MCF 10A (cell line): ENCODE measurements at regions not wholly inside any gene's neighbourhood (a gene's known extent, or its start where the extent isn't known, plus 50 kb on each side); places are given as distances from the start of the nearest gene placed in this dataset.

Experiments
- BruUV-seq: library from RNA; stranded (reverse); fragments of 400-500 nt; replicated peaks from 2 replicates; lab custom pipeline; 2021; lab: Mats Ljungman, UMichigan
- CTCF ChIA-PET: fragments of 300-600 bp; sonication (Branson Sonifier 250); formaldehyde crosslinking; extraction: SDS; loops from one replicate; lab custom pipeline; 2021; ENCODE audit warnings: antibody characterized with exemption, inconsistent platforms; lab: Yijun Ruan, JAX
- POLR2A ChIA-PET: fragments of 300-600, 350-650 bp; sonication (Branson Sonifier 250); formaldehyde crosslinking; extraction: SDS; loops from one replicate; lab custom pipeline; 2020; ENCODE audit warnings: antibody characterized with exemption, inconsistent platforms; lab: Yijun Ruan, JAX
- DNase-seq: peaks from one replicate; pipeline ENCODE4 v3.0.0-alpha.2; 2018; ENCODE audit not compliant: unreplicated experiment
- H3K27ac Mint-ChIP-seq: one replicate; pipeline ENCODE4 v1.8.0; 2022; ENCODE audit warnings: mild to moderate bottlenecking, low read depth, mixed read lengths; ENCODE audit not compliant: unreplicated experiment
- H3K27me3 Mint-ChIP-seq: one replicate; pipeline ENCODE4 v1.8.0; 2022; ENCODE audit warnings: mixed read lengths; ENCODE audit not compliant: insufficient read depth, unreplicated experiment
- H3K36me3 Mint-ChIP-seq: one replicate; pipeline ENCODE4 v1.8.0; 2022; ENCODE audit warnings: mild to moderate bottlenecking, moderate library complexity, mixed read lengths; ENCODE audit not compliant: insufficient read depth, unreplicated experiment
- H3K4me1 Mint-ChIP-seq: one replicate; pipeline ENCODE4 v1.8.0; 2022; ENCODE audit warnings: mixed read lengths; ENCODE audit not compliant: insufficient read depth, unreplicated experiment
- H3K4me3 Mint-ChIP-seq: one replicate; pipeline ENCODE4 v1.8.0; 2022; ENCODE audit warnings: mild to moderate bottlenecking, moderate library complexity, mixed read lengths; ENCODE audit not compliant: unreplicated experiment
- H3K9me3 Mint-ChIP-seq: one replicate; pipeline ENCODE4 v1.8.0; 2022; ENCODE audit warnings: mixed read lengths; ENCODE audit not compliant: unreplicated experiment
- CTCF ChIP-seq: fragments of 200-600 bp; IDR thresholded peaks from one replicate; pipeline ENCODE4 v1.8.0; 2022; ENCODE audit warnings: antibody characterized with exemption, mild to moderate bottlenecking; ENCODE audit not compliant: unreplicated experiment
- intact Hi-C: fragments of 100-400 bp; cut with micrococcal nuclease; formaldehyde crosslinking; loops from 2 replicates; pipeline ENCODE4 v1.14.1; 2022

DNA sequence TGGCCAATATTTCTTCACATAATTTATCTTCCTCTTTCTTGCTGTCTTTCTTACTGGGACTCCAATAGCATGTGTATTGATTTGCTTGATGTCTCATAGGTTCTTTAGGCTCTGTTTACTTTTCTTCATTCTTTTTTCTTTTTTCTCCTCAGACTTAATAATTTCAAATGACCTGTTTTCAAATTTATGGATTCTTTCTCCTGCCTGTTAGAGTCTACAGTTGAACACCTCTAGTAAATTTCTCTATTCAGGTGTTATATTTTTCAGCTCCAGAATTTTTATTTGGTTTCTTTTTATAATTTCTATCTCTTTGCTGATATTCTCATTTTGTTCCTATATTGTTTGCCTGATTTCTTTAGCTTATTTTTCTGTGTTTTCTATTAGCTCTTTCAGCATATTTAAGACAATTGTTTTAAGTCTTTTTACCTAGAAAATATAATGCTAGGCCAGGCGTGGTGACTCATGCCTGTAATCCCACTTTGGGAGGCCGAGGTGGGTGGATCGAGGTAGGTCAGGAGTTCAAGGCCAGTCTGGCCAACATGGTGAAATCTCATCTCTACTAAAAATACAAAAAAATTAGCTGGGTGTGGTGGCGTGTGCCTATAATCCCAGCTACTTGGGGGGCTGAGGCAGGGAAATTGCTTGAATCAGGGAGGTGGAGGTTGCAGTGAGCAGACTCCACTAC lies 61.9 kb upstream of the TNS3 start:
- peak overlapping the region; percentile 4 for H3K27ac Mint-ChIP-seq
- no peak for DNase-seq
- H3K27me3 Mint-ChIP-seq: no peaks in the 10 kb centered on the region
- no peaks in the 10 kb centered on the region for H3K36me3 Mint-ChIP-seq
- TF ChIP-seq CTCF: no peak
- peaks cover 9% of the 10 kb centered on the region for H3K9me3 Mint-ChIP-seq
- intact Hi-C loops: no loop called here
- no peak overlapping the region for H3K4me3 Mint-ChIP-seq
- ChIA-PET POLR2A (interaction anchor here (0.7 to 0.9 kb wide), 3 partner anchors 39 to 745 kb away, joined by 3 read pairs; no protein-coding TSS in a partner anchor), CTCF (interaction anchor here (0.6 kb wide), 2 partner anchors 11 to 112 kb away, joined by 3 read pairs; no protein-coding TSS in a partner anchor)
- no TSS peak for BruUV-seq
- peaks cover 5% of the 10 kb centered on the region for H3K4me1 Mint-ChIP-seq

DNA sequence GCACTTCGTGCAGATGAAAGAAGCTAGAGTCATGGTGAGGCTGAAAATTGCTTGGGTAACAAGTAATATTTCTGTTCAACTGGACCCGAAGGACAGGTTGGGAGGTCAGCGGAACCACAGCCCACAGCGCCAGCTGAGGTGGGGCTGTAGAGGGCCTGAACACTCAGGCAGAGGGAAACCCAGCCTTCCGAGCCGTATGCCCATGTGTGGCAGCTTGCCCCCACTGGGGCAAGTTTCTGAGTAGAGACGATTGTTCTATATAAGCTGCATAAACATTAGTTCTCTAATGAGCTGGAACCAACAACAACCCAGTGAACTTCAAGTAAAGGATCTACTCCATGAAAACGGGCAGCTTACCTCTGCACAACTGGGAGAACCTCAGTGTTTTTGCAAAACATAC lies 58.4 kb upstream of the TNS3 start:
- ChIA-PET CTCF (interaction anchor here (0.7 to 1.3 kb wide), 3 partner anchors 10 to 399 kb away, joined by 4 to 5 read pairs (median 5); no protein-coding TSS in a partner anchor), POLR2A (interaction anchor here (1.7 kb wide), 1 partner anchor 29 kb away, joined by 6 read pairs; no protein-coding TSS in a partner anchor)
- no peaks in the 10 kb centered on the region for H3K36me3 Mint-ChIP-seq
- no peak for DNase-seq
- no peak overlapping the region for H3K27ac Mint-ChIP-seq
- H3K9me3 Mint-ChIP-seq: peaks cover 9% of the 10 kb centered on the region
- peaks cover 13% of the 10 kb centered on the region for H3K4me1 Mint-ChIP-seq
- intact Hi-C loops: no loop called here
- no peak for TF ChIP-seq CTCF
- no peak overlapping the region for H3K4me3 Mint-ChIP-seq
- no TSS peak for BruUV-seq
- no peaks in the 10 kb centered on the region for H3K27me3 Mint-ChIP-seq

DNA sequence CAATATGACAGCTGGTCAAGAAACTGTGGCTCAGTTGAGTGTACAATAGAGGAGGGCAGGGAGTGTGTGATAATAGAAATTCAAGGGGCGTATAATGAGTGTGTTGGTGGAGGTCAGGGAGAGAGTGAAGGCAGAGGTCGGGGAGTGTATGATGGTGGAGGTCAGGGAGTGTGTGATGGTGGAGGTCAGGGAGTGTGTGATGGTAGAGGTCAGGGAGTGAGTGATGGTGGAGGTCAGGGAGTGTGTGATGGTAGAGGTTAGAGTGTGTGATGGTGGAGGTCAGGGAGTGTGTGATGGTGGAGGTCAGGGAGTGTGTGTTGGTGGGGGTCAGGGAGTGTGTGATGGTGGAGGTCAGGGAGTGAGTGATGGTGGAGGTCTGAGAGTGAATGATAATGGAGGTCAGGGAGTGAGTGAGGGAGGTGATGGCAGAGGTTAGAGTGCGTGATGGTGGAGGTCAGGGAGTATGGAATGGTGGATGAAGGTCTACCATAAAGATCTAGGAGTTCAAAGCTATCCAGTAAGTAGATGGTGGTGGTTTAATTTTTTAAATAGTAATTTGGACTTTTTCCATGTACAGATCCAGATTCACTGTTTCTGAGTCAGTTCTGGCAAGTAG lies 57.7 kb upstream of the TNS3 start:
- Mint-ChIP-seq H3K4me1 (peaks cover 18% of the 10 kb centered on the region), H3K27me3 (no peaks in the 10 kb centered on the region), H3K27ac (no peak overlapping the region), H3K9me3 (peaks cover 9% of the 10 kb centered on the region), H3K36me3 (no peaks in the 10 kb centered on the region), H3K4me3 (no peak overlapping the region)
- POLR2A ChIA-PET: interaction anchor here (1.7 kb wide), 1 partner anchor 30 kb away, joined by 6 read pairs; no protein-coding TSS in a partner anchor
- intact Hi-C loops: no loop called here
- CTCF ChIA-PET: interaction anchor here (0.7 to 1.3 kb wide), 4 partner anchors 11 to 161 kb away, joined by 3 to 5 read pairs (median 4); no protein-coding TSS in a partner anchor
- BruUV-seq: no TSS peak
- DNase-seq: no peak
- no peak for TF ChIP-seq CTCF

DNA sequence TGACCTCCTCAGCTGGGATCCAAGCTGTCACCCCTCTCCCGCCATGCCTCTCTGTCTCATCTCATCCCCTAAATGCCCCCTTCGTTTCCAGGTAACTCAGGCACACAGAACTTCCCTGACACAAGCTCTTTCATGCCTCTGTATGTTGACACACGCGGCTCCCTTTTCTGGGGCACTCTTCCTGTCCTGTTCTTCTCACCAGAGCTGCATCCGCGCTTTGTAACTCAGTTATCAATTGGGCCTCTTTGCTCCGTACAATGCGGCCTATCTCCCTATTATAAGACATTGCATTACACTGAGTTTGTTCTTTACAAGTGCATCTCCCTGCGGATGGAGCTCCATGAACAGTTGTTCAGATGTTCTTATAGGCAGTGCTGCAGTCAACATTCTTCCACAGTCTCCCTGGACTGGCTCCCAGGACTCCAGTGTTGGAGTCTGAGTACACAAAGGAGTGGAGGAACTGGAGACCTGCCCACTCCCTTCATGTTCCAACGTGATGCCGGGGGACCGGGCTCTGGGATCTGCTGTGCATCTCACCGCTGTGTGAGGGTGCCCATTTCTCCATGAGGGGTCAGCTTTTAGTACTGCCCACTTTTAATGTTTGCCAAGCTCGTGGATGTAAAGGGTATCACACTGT lies 56.9 kb upstream of the TNS3 start:
- no peaks in the 10 kb centered on the region for H3K27me3 Mint-ChIP-seq
- no peaks in the 10 kb centered on the region for H3K36me3 Mint-ChIP-seq
- H3K27ac Mint-ChIP-seq: no peak overlapping the region
- CTCF ChIA-PET: interaction anchor here (0.6 to 1.3 kb wide), 5 partner anchors 12 to 105 kb away, joined by 3 to 5 read pairs (median 4); no protein-coding TSS in a partner anchor
- H3K4me1 Mint-ChIP-seq: peaks cover 18% of the 10 kb centered on the region
- DNase-seq: no peak
- H3K4me3 Mint-ChIP-seq: no peak overlapping the region
- BruUV-seq: no TSS peak
- no peak for TF ChIP-seq CTCF
- intact Hi-C loops: no loop called here
- POLR2A ChIA-PET: interaction anchor here (0.7 kb wide), 1 partner anchor 1070 kb away, joined by 3 read pairs; no protein-coding TSS in a partner anchor
- H3K9me3 Mint-ChIP-seq: peaks cover 6% of the 10 kb centered on the region
